ENCODE measurements at regions not wholly inside any gene's neighbourhood (a gene's known extent, or its start where the extent isn't known, plus 50 kb on each side); places are given as distances from the start of the nearest gene placed in this dataset.
A peak's percentile ranks its signal among the peaks of the same experiment; 100 is the strongest.
"Not testable (repeated sequence)": the region's sequence is repeated elsewhere in the genome, so short reads cannot be mapped to it uniquely, and the experiment has no call there.

- peak; percentile 21 to 41 for DNase-seq
Observed at GRCh38 chr15:38002883-38003477, 68.5 kb downstream of the TMCO5A start.

GRCh38 chr15:38004218-38004861, 69.9 kb downstream of the TMCO5A start:
- no peak for DNase-seq

GRCh38 chr15:38005953-38006808, 71.7 kb downstream of the TMCO5A start:
- no peak for DNase-seq

GRCh38 chr15:38010395-38010794, 76.0 kb downstream of the TMCO5A start:
- no peak for DNase-seq

- DNase-seq = no peak
Observed at GRCh38 chr15:38012894-38013293, 78.5 kb downstream of the TMCO5A start.

- DNase-seq = no peak
Observed at GRCh38 chr15:38017721-38018120, 83.3 kb downstream of the TMCO5A start.

GRCh38 chr15:38019066-38019465, 84.6 kb downstream of the TMCO5A start:
- DNase-seq = no peak

GRCh38 chr15:38021259-38021658, 86.8 kb downstream of the TMCO5A start:
- DNase-seq = no peak

- DNase-seq = no peak
Observed at GRCh38 chr15:38024293-38025091, 90.1 kb downstream of the TMCO5A start.

- DNase-seq = not testable (repeated sequence)
Observed at GRCh38 chr15:38025656-38026055, 91.2 kb downstream of the TMCO5A start.

GRCh38 chr15:38028869-38029268, 94.4 kb downstream of the TMCO5A start:
- DNase-seq = no peak

GRCh38 chr15:38029736-38030135, 95.3 kb downstream of the TMCO5A start:
- no peak for DNase-seq

- DNase-seq = no peak
Observed at GRCh38 chr15:38030609-38031008, 96.2 kb downstream of the TMCO5A start.

GRCh38 chr15:38035701-38036100, 101.3 kb downstream of the TMCO5A start:
- no peak for DNase-seq

- DNase-seq = no peak
Observed at GRCh38 chr15:38036790-38037338, 102.4 kb downstream of the TMCO5A start.

GRCh38 chr15:38038659-38039442, 104.4 kb downstream of the TMCO5A start:
- no peak for DNase-seq

- no peak for DNase-seq
Observed at GRCh38 chr15:38040615-38041014, 106.2 kb downstream of the TMCO5A start.

GRCh38 chr15:38041576-38041975, 107.1 kb downstream of the TMCO5A start:
- DNase-seq = no peak

- no peak for DNase-seq
Observed at GRCh38 chr15:38042211-38042610, 107.8 kb downstream of the TMCO5A start.

- DNase-seq = peak in 1 of 2 experiments; percentile 12
Observed at GRCh38 chr15:38042707-38043445, 108.4 kb downstream of the TMCO5A start.
